ENCODE measurements at regions not wholly inside any gene's neighbourhood (a gene's known extent, or its start where the extent isn't known, plus 50 kb on each side); places are given as distances from the start of the nearest gene placed in this dataset.

DNA sequence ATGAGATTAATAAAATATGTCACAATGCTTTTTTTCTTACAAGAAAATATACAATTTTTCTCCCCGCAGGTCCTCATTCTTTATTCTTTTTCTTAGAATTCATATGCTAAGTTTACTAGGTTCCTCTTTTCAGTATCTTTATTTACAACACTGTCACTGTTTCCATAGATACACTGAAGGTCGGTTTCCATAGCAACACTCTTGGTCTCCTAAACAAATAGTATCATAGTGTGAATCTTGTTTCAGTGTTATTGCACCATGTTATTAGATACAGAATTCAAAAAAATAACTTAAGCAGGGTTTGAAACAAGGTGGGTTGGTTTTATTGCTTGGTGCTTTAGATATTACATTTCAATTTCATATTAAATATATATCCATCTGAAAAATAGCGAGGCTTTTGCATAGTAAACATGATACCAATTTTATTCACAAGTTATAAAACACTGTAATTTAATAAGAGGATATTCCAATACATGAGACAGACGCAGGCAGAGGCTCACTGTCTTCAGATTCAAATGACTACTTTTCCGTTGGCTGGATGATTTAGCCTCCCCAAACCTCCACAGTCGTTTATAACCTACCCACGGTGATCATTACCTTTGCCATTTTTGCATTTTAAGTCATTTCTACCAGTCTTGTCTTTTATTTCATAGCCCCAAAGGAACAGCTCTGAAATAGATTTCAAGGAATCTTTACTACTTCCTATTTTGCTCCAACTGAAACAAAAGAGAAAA, 88.9 kb upstream of the KLF6 start:
- TF ChIP-seq CTCF (IDR thresholded peaks at IDR 0.05; ENCODE audit: extremely low read depth, missing control alignments): no peak
- DNase-seq (ENCODE audit: low spot score): peak; percentile 77

DNA sequence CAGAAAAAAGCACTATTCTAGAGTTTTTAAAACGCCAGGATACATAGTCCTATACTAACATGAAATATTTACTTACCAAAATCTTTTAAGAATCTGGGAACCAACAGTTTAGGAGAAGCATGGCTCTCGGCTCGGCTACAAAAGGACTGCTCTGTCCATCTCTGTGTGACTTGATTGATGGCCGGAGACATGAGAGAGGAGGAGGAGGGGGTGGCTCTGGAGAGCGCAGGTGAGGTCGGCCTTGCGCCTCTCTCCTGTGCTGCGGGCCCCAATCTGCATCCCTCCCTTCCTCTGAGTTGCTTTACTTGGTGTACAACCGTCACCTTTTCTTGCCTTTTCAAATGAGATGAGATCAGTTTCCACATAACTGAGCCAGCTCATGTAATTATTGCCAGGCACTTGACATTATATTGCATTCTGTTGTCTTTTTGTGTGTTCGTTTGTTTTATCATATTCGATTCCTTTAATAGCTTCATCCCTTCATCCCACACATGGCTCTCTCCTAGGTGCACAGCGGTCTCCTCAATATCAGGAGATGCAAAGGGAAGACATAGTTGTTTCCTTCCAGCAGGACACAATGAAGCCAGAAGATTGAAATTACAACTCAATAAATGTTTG, 87.8 kb upstream of the KLF6 start:
- no peak for DNase-seq (ENCODE audit: low spot score)
- TF ChIP-seq CTCF (IDR thresholded peaks at IDR 0.05; ENCODE audit: extremely low read depth, missing control alignments): no peak

- no peak for DNase-seq (ENCODE audit: low spot score)
- TF ChIP-seq CTCF (IDR thresholded peaks at IDR 0.05; ENCODE audit: extremely low read depth, missing control alignments): no peak
Measured at GRCh38 chr10:3871424-3871996, 86.5 kb upstream of the KLF6 start.

DNA sequence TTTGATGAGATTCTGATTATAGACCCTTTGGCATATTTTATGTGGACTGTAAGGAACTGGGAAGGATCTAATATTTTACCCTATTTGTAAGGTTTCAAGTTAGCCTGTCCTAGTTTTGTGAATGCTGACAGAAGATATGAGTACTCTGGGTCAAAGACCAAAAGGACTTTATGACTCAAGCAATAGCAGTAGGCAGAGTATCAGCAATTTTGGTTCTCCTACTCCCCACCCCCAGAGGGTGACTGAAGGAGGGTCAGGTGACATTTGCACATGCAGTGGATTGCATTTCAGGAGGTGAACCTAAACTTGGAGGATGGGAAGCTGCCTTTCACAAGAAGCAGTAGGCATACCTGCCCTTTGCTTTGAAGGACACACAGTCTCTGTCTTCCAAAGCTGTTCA, 84.0 kb upstream of the KLF6 start:
- TF ChIP-seq CTCF (IDR thresholded peaks at IDR 0.05; ENCODE audit: extremely low read depth, missing control alignments): no peak

DNA sequence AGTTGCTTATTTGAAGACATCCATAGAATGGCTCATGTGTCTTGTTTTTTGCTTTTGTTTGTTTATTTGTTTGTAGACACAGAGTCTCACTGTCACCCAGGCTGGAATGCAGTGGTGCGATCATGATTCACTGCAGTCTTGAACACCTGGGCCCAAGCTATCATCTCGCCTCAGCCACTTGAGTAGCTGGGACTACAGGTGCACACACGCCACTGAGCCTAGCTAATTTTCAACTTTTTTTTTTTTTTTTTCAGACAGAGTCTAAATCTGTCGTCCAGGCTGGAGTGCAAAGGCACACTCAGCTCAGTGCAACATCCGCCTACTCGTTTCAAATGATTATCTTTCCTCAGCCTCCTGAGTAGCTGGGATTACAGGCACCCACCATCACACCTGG, 83.3 kb upstream of the KLF6 start:
- no peak for TF ChIP-seq CTCF (IDR thresholded peaks at IDR 0.05; ENCODE audit: extremely low read depth, missing control alignments)
- no peak for DNase-seq (ENCODE audit: low spot score)

More for the DNA sequence above, 84.0 kb upstream of the KLF6 start:
- DNase-seq (ENCODE audit: low spot score): no peak

DNA sequence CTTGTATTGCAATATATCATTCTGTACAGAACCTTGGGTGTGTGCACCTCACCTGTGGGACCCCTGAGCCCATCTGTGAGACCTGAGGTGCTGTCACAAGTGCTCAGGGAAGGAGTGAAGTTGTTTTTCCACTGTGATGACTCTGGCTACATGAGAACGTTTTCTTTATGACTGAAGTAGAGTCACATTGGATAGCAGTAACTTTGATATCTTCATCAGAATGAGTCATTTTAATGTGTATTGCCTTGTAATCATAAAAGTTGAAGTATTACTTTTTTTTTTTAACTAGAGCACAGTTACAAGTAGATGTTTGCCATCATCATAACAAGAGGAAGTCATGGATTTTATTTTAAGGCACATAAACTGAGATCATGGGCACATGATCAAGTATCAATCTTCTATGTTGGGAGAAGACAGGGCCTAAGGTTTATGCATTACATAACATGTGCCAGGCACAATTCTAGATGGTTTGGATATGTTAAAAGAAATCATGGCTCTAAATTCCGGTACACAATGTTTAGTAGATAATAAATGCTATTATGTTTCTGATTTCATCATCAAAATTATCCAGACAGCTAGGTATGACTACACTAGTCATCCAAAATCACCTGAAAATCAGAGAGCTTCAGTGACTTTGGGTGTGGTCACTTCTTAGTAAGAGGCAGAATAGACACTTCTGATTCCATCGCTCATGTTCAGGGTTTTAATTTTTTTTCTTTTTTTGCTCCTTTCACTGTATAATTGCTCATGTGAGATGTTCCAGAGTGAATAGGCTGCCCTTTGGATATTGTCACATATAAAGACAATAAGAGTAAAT, 82.7 kb upstream of the KLF6 start:
- DNase-seq (ENCODE audit: low spot score): no peak
- no peak for TF ChIP-seq CTCF (IDR thresholded peaks at IDR 0.05; ENCODE audit: extremely low read depth, missing control alignments)

GRCh38 chr10:3866332-3866731, 81.3 kb upstream of the KLF6 start:
- no peak for DNase-seq (ENCODE audit: low spot score)
- TF ChIP-seq CTCF (IDR thresholded peaks at IDR 0.05; ENCODE audit: extremely low read depth, missing control alignments): no peak

All from GM20000 (cell line).